Esophagus muscularis mucosa (tissue), 4 donors: ENCODE measurements at regions not wholly inside any gene's neighbourhood (a gene's known extent, or its start where the extent isn't known, plus 50 kb on each side); places are given as distances from the start of the nearest gene placed in this dataset.

ENCODE experiments used
- DNase-seq: peaks from one replicate; pipeline ENCODE4 v3.0.0-alpha.2; 2017; ENCODE audit errors: extremely low spot score
- H3K27ac ChIP-seq, 4 donors: fragments of 200-600 bp; sonication (generic); replicated peaks in 1 of 4; 1 replicate in 3 of 4; 2 replicates in 1 of 4; pipeline ENCODE4 v1.5.1; 2016 to 2019; ENCODE audit warnings: mild to moderate bottlenecking in 1 of 4
- H3K27me3 ChIP-seq, 4 donors: fragments of 200-600 bp; sonication (generic); one replicate each; pipeline versions ENCODE4 v1.5.1 to v1.6.0; 2016 to 2019
- H3K36me3 ChIP-seq, 4 donors: fragments of 200-600 bp; sonication (generic); one replicate each; pipeline ENCODE4 v1.5.1; 2016 to 2019
- H3K4me1 ChIP-seq, 4 donors: fragments of 200-600 bp; sonication (generic); one replicate each; pipeline ENCODE4 v1.5.1; 2016 to 2019
- H3K4me3 ChIP-seq, 4 donors: fragments of 200-600 bp; sonication (generic); 1 replicate in 2 of 4; 2 replicates in 2 of 4; pipeline ENCODE4 v1.5.1; 2016 to 2019; ENCODE audit warnings: mild to moderate bottlenecking in 4 of 4, moderate library complexity in 1 of 4
- H3K9me3 ChIP-seq, 4 donors: fragments of 200-600 bp; sonication (generic); 1 replicate in 3 of 4; 2 replicates in 1 of 4; pipeline ENCODE4 v1.5.1; 2016 to 2019
- CTCF ChIP-seq, 3 experiments: fragments of 200-600 bp in 2 of 3; fragments of 450-650 bp in 1 of 3; sonication (generic) in 2 of 3; IDR thresholded peaks; one replicate each; pipeline ENCODE4 v1.5.1; 2017 to 2019; ENCODE audit warnings: antibody characterized with exemption in 3 of 3, mild to moderate bottlenecking in 2 of 3, moderate library complexity in 1 of 3
- EP300 ChIP-seq: sonication (generic); formaldehyde crosslinking; IDR thresholded peaks from one replicate; pipeline ENCODE4 v1.6.1; 2017; ENCODE audit warnings: antibody characterized with exemption
- POLR2A ChIP-seq: fragments of 450-650 bp; IDR thresholded peaks from one replicate; pipeline ENCODE4 v1.6.1; 2017; ENCODE audit warnings: antibody characterized with exemption, moderate library complexity, mild to moderate bottlenecking, low read depth
- POLR2AphosphoS5 ChIP-seq, 2 donors: sonication (generic); formaldehyde crosslinking; IDR thresholded peaks; one replicate each; pipeline ENCODE4 v1.6.1; 2017; ENCODE audit warnings: antibody characterized with exemption in 2 of 2
- WGBS: methylation state at CpG from one replicate; pipeline ENCODE4 v1.1.5; 2018; 5-methylcytosine and 5-hydroxymethylcytosine counted together
- intact Hi-C: fragments of 100-400 bp; cut with DNase I; formaldehyde crosslinking; loops from one replicate; pipeline ENCODE4 v1.15.1; 2023

GRCh38 chr2:34652636-34653035, 1053.5 kb upstream of the FAM98A start:
- no peak overlapping the region for H3K27ac ChIP-seq
- H3K36me3 ChIP-seq = no peaks in the 10 kb centered on the region
- H3K4me3 ChIP-seq = no peak overlapping the region
- intact Hi-C loops = no loop called here
- no peaks in the 10 kb centered on the region for H3K4me1 ChIP-seq
- H3K27me3 ChIP-seq = no peaks in the 10 kb centered on the region
- TF ChIP-seq CTCF (IDR thresholded peaks at IDR 0.05) (no peak), EP300 (no peak), POLR2AphosphoS5 (IDR thresholded peaks at IDR 0.05) (no peak), POLR2A (no peak)
- DNase-seq = no peak
- H3K9me3 ChIP-seq = no peaks in the 10 kb centered on the region
- 65% methylated on average over 1 of the region's 1 CpG for WGBS

GRCh38 chr2:34646901-34647300, 1047.8 kb upstream of the FAM98A start:
- Histone ChIP-seq H3K9me3 (no peaks in the 10 kb centered on the region), H3K4me3 (no peak overlapping the region), H3K4me1 (no peaks in the 10 kb centered on the region), H3K36me3 (no peaks in the 10 kb centered on the region), H3K27ac (no peak overlapping the region), H3K27me3 (no peaks in the 10 kb centered on the region)
- WGBS = 98% methylated on average over 3 of the region's 3 CpGs
- TF ChIP-seq POLR2A (no peak), CTCF (IDR thresholded peaks at IDR 0.05) (no peak), POLR2AphosphoS5 (IDR thresholded peaks at IDR 0.05) (no peak), EP300 (no peak)
- no peak for DNase-seq
- intact Hi-C loops = no loop called here

GRCh38 chr2:34632327-34632726, 1033.2 kb upstream of the FAM98A start:
- DNase-seq = no peak
- WGBS = 88% methylated on average over 1 of the region's 1 CpG
- Histone ChIP-seq H3K9me3 (peaks cover 0 to 7% (median 6%) of the 10 kb centered on the region in 4 donors), H3K4me3 (no peak overlapping the region), H3K27ac (no peak overlapping the region), H3K27me3 (no peaks in the 10 kb centered on the region), H3K36me3 (no peaks in the 10 kb centered on the region), H3K4me1 (no peaks in the 10 kb centered on the region)
- intact Hi-C loops = no loop called here
- TF ChIP-seq CTCF (IDR thresholded peaks at IDR 0.05) = no peak
- no peak for TF ChIP-seq POLR2AphosphoS5 (IDR thresholded peaks at IDR 0.05)
- TF ChIP-seq POLR2A = no peak
- TF ChIP-seq EP300 = no peak

GRCh38 chr2:34627003-34627402, 1027.9 kb upstream of the FAM98A start:
- DNase-seq = no peak
- no peak overlapping the region for H3K4me3 ChIP-seq
- intact Hi-C loops = no loop called here
- H3K27ac ChIP-seq = no peak overlapping the region
- peaks cover 0 to 7% (median 0%) of the 10 kb centered on the region in 4 donors for H3K4me1 ChIP-seq
- no peaks in the 10 kb centered on the region for H3K27me3 ChIP-seq
- no peaks in the 10 kb centered on the region for H3K9me3 ChIP-seq
- H3K36me3 ChIP-seq = no peaks in the 10 kb centered on the region
- no peak for TF ChIP-seq EP300
- no peak for TF ChIP-seq CTCF (IDR thresholded peaks at IDR 0.05)
- TF ChIP-seq POLR2AphosphoS5 (IDR thresholded peaks at IDR 0.05) = no peak
- TF ChIP-seq POLR2A = no peak
- WGBS = 26% methylated on average over 3 of the region's 3 CpGs

- Histone ChIP-seq H3K27me3 (no peaks in the 10 kb centered on the region), H3K4me1 (no peaks in the 10 kb centered on the region), H3K36me3 (no peaks in the 10 kb centered on the region), H3K9me3 (no peaks in the 10 kb centered on the region), H3K4me3 (no peak overlapping the region), H3K27ac (no peak overlapping the region)
- intact Hi-C loops = no loop called here
- TF ChIP-seq POLR2A (no peak), EP300 (no peak), POLR2AphosphoS5 (IDR thresholded peaks at IDR 0.05) (no peak), CTCF (IDR thresholded peaks at IDR 0.05) (no peak)
- no peak for DNase-seq
- WGBS = 97% methylated on average over 3 of the region's 4 CpGs
Measured at GRCh38 chr2:34604164-34604563, 1005.1 kb upstream of the FAM98A start.
